ENCODE measurements at regions not wholly inside any gene's neighbourhood (a gene's known extent, or its start where the extent isn't known, plus 50 kb on each side); places are given as distances from the start of the nearest gene placed in this dataset.

DNA sequence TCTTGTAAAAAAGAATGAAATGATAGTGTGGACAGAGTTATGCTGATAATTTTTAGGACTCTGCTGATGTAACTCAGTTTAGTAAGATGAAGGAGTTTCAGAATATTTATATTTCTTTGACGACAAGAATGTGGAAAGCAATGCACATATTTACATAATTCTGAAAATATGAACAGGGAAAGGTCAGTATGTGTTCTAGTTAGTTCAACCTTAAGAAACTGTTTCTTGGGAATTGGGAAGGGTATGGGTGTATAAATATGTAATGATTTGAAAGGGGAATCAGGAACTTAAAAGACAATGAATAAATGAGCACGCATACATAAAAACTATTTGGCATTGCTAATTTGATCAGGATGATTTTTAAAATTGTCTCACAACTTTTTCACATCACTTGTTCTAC, 1226.1 kb downstream of the SI start:
- H3K9ac ChIP-seq (ENCODE audit: extremely low read depth, insufficient read length, low read length) = no peak overlapping the region
- no peak overlapping the region for H3K27ac Mint-ChIP-seq
- no peak overlapping the region for H2BK12ac ChIP-seq (ENCODE audit: insufficient read length, low read depth, low read length)
- no peaks in the 10 kb centered on the region for H3K23me2 ChIP-seq (ENCODE audit: insufficient read length, low read depth, low read length, poor library complexity, severe bottlenecking)
- H2BK20ac ChIP-seq (ENCODE audit: low read depth, low read length, poor library complexity, severe bottlenecking) = no peak overlapping the region
- no peak overlapping the region for H2BK15ac ChIP-seq (ENCODE audit: low read depth, low read length)
- no peak overlapping the region for H3K23ac ChIP-seq (ENCODE audit: insufficient read length, low read depth, low read length)
- no peak overlapping the region for H4K91ac ChIP-seq (ENCODE audit: insufficient read length, low read depth, low read length)
- no peaks in the 10 kb centered on the region for H3K9me3 ChIP-seq (ENCODE audit: control insufficient read depth, low read depth, low read length)
- H3K18ac ChIP-seq (ENCODE audit: insufficient read length, low read depth, low read length) = no peak overlapping the region
- no peaks in the 10 kb centered on the region for H4K20me1 ChIP-seq (ENCODE audit: control insufficient read depth, insufficient read depth, insufficient read length)
- H3K56ac ChIP-seq (ENCODE audit: insufficient read length, low read depth, low read length) = no peak overlapping the region
- no peak overlapping the region for H3K4me2 ChIP-seq (ENCODE audit: insufficient read depth, insufficient read length, low read length)
- no peak overlapping the region for H3K27ac ChIP-seq (ENCODE audit: insufficient read length, low read depth, low read length)
- no peak overlapping the region for H4K8ac ChIP-seq (replicated peaks; ENCODE audit: insufficient read length, low read depth, low read length)
- no peaks in the 10 kb centered on the region for H3K79me2 ChIP-seq (ENCODE audit: insufficient read depth, low read length)
- no peak overlapping the region for H3K4ac ChIP-seq (ENCODE audit: low read depth, low read length)
- no peaks in the 10 kb centered on the region for H3K27me3 Mint-ChIP-seq (ENCODE audit: low read depth)
- H2AFZ ChIP-seq (ENCODE audit: low read length) = no peak overlapping the region
- H3K14ac ChIP-seq (ENCODE audit: insufficient read depth, low read length) = no peak overlapping the region
- H3K4me1 ChIP-seq (ENCODE audit: insufficient read depth, low read length) = no peaks in the 10 kb centered on the region
- DNase-seq = no peak
- H2BK5ac ChIP-seq (ENCODE audit: insufficient read length, low read length) = no peak overlapping the region
- H3K27me3 ChIP-seq (ENCODE audit: insufficient read depth, low read length) = no peaks in the 10 kb centered on the region
- no peak overlapping the region for H2BK120ac ChIP-seq (ENCODE audit: low read depth, low read length, poor library complexity, severe bottlenecking)
- H3K36me3 Mint-ChIP-seq (ENCODE audit: insufficient read depth in 1 of 3, low read depth in 3 of 3) = peaks cover 3 to 9% (median 9%) of the 10 kb centered on the region in 3 experiments; a peak in 5 of 7 replicates
- no peak overlapping the region for H2AK5ac ChIP-seq (ENCODE audit: insufficient read length, low read length)
- no peaks in the 10 kb centered on the region for H3K79me1 ChIP-seq (ENCODE audit: insufficient read depth, low read depth, low read length, poor library complexity, severe bottlenecking)
- H3K9me3 Mint-ChIP-seq = peaks cover 6 to 9% of the 10 kb centered on the region in 2 experiments
- H3K4me3 Mint-ChIP-seq = no peak overlapping the region
- H3K4me1 Mint-ChIP-seq = peaks cover 7% of the 10 kb centered on the region in 2 experiments
- H3T11ph ChIP-seq (ENCODE audit: low read length) = no peak overlapping the region
- TF ChIP-seq, protein P1, sequence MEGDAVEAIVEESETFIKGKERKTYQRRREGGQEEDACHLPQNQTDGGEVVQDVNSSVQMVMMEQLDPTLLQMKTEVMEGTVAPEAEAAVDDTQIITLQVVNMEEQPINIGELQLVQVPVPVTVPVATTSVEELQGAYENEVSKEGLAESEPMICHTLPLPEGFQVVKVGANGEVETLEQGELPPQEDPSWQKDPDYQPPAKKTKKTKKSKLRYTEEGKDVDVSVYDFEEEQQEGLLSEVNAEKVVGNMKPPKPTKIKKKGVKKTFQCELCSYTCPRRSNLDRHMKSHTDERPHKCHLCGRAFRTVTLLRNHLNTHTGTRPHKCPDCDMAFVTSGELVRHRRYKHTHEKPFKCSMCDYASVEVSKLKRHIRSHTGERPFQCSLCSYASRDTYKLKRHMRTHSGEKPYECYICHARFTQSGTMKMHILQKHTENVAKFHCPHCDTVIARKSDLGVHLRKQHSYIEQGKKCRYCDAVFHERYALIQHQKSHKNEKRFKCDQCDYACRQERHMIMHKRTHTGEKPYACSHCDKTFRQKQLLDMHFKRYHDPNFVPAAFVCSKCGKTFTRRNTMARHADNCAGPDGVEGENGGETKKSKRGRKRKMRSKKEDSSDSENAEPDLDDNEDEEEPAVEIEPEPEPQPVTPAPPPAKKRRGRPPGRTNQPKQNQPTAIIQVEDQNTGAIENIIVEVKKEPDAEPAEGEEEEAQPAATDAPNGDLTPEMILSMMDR (conservative IDR thresholded peaks at IDR 0.05) = no peak
- WGBS (ENCODE audit: extremely low coverage, insufficient read length, low lambda C conversion rate) = no CpG with 5 or more reads among the region's 2 CpGs
- no peak overlapping the region for H4K5ac ChIP-seq (ENCODE audit: insufficient read length, low read depth, low read length)
